ENCODE measurements at regions not wholly inside any gene's neighbourhood (a gene's known extent, or its start where the extent isn't known, plus 50 kb on each side); places are given as distances from the start of the nearest gene placed in this dataset.

DNA sequence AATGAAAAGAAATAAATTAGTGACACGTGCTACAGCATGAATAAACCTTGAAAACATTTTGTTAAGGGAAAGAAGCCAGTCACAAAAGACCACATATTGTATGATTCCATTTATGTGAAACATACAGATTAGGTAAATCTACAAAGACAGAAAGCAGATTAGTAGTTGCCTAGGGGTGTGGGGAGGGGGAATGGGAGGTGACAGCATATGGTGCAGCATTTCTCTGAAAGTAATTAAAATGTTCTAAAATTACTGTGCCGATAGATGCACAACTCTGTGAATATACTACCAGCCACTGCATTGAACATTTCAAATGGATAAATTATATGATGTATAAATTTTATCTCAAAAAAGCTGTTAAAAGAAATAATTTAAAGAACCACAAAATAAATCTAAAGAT is 161.0 kb downstream of the TRIB2 start:
- TF ChIP-seq ZNF302 (CRISPR knock-in tag; IDR thresholded peaks at IDR 0.05) (no peak), REST (IDR thresholded peaks at IDR 0.05) (no peak), HES2 (IDR thresholded peaks at IDR 0.05) (no peak), ESRRA (IDR thresholded peaks at IDR 0.05; ENCODE audit: borderline replicate concordance, low read length) (no peak), RCOR1 (IDR thresholded peaks at IDR 0.05; ENCODE audit: low read depth, low read length) (no peak), SREBF2 (IDR thresholded peaks at IDR 0.05) (no peak), POLR2A (IDR thresholded peaks at IDR 0.05; ENCODE audit: low read length) (no peak), BCL3 (IDR thresholded peaks at IDR 0.05) (no peak), RARB (CRISPR knock-in tag; IDR thresholded peaks at IDR 0.05) (no peak), PBX3 (IDR thresholded peaks at IDR 0.05) (no peak), EP300 (IDR thresholded peaks at IDR 0.05) (no peak), MYC (IDR thresholded peaks at IDR 0.05; ENCODE audit: borderline replicate concordance, low read length) (no peak)
- TF ChIP-seq, protein P1, sequence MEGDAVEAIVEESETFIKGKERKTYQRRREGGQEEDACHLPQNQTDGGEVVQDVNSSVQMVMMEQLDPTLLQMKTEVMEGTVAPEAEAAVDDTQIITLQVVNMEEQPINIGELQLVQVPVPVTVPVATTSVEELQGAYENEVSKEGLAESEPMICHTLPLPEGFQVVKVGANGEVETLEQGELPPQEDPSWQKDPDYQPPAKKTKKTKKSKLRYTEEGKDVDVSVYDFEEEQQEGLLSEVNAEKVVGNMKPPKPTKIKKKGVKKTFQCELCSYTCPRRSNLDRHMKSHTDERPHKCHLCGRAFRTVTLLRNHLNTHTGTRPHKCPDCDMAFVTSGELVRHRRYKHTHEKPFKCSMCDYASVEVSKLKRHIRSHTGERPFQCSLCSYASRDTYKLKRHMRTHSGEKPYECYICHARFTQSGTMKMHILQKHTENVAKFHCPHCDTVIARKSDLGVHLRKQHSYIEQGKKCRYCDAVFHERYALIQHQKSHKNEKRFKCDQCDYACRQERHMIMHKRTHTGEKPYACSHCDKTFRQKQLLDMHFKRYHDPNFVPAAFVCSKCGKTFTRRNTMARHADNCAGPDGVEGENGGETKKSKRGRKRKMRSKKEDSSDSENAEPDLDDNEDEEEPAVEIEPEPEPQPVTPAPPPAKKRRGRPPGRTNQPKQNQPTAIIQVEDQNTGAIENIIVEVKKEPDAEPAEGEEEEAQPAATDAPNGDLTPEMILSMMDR (IDR thresholded peaks at IDR 0.05) = no peak

Measured in A549 (cell line).